HepG2 (cell line): ENCODE measurements at regions not wholly inside any gene's neighbourhood (a gene's known extent, or its start where the extent isn't known, plus 50 kb on each side); places are given as distances from the start of the nearest gene placed in this dataset.

Experiments used
- ATAC-seq: fragments of 200-7000 bp; cut with Tn5 transposase; 3 replicates; pipeline ENCODE4 v1.9.1; 2020; ENCODE audit warnings: mild to moderate bottlenecking, moderate library complexity
- BruUV-seq: library from RNA; stranded (reverse); fragments of 400-500 nt; replicated peaks from 2 replicates; lab custom pipeline; 2021; lab: Mats Ljungman, UMichigan
- CTCF ChIA-PET: fragments of 300-600 bp; formaldehyde crosslinking; extraction: SDS; loops from one replicate; lab custom pipeline; 2021; ENCODE audit warnings: low total read pairs, inconsistent platforms, low intra/inter-chr PET ratio; lab: Yijun Ruan, JAX
- POLR2A ChIA-PET: fragments of 350-600 bp; sonication (Branson Sonifier 250); formaldehyde crosslinking; loops from one replicate; lab custom pipeline; 2020; ENCODE audit warnings: antibody characterized with exemption, inconsistent platforms; lab: Yijun Ruan, JAX
- DNase-seq: peaks from one replicate; pipeline ENCODE4 v3.0.0-alpha.2; 2015; ENCODE audit warnings: low spot score
- FAIRE-seq: peaks from 3 replicates; lab custom pipeline; 2011; peaks lifted over from hg19 to GRCh38; lab: Jason Lieb, UNC
- H2AFZ ChIP-seq: one replicate; pipeline ENCODE4 v1.6.1; 2011; ENCODE audit warnings: low read length, inconsistent platforms
- H3K27ac ChIP-seq: fragments of 300-600 bp; 3 replicates; pipeline ENCODE4 v1.8.0; 2011; ENCODE audit warnings: mixed run types, mild to moderate bottlenecking, mixed read lengths, low read length, inconsistent platforms; ENCODE audit not compliant: insufficient read depth; ENCODE audit errors: extremely low read length
- H3K27me3 ChIP-seq, 2 experiments: fragments of 200-600 bp in 1 of 2; 2 replicates in 1 of 2; 3 replicates in 1 of 2; pipeline versions ENCODE4 v1.6.0 to v1.8.0; 2011; ENCODE audit warnings: low read length in 2 of 2, mild to moderate bottlenecking in 2 of 2, moderate library complexity in 2 of 2, inconsistent platforms in 1 of 2; ENCODE audit not compliant: insufficient read depth in 2 of 2, control insufficient read depth in 1 of 2
- H3K36me3 ChIP-seq, 2 experiments: fragments of 200-600 bp in 1 of 2; replicated peaks in 1 of 2; 2 replicates in 1 of 2; 3 replicates in 1 of 2; pipeline versions ENCODE4 v1.5.1 to v1.8.0; 2011; ENCODE audit warnings: low read length in 2 of 2, inconsistent platforms in 1 of 2; ENCODE audit not compliant: insufficient read depth in 2 of 2, control insufficient read depth in 1 of 2
- H3K4me1 ChIP-seq: 2 replicates; pipeline ENCODE4 v1.5.1; 2012; ENCODE audit warnings: low read length, inconsistent platforms; ENCODE audit not compliant: insufficient read depth
- H3K4me2 ChIP-seq: 2 replicates; pipeline ENCODE4 v1.6.0; 2011; ENCODE audit warnings: low read depth, low read length, inconsistent platforms
- H3K4me3 ChIP-seq, 3 experiments: fragments of 200-600 bp in 1 of 3; sonication (generic), shearing (Covaris generic) in 1 of 3; replicated peaks in 1 of 3; 2 replicates each; pipeline ENCODE4 v1.5.1; 2011 to 2016; ENCODE audit warnings: low read length in 3 of 3, inconsistent platforms in 2 of 3, low read depth in 2 of 3, mild to moderate bottlenecking in 2 of 3, control low read depth in 1 of 3, mixed read lengths in 1 of 3; ENCODE audit not compliant: insufficient read depth in 1 of 3
- H3K79me2 ChIP-seq: one replicate; pipeline ENCODE4 v1.6.1; 2011; ENCODE audit warnings: low read length, inconsistent platforms; ENCODE audit not compliant: insufficient read depth
- H3K9ac ChIP-seq: 2 replicates; pipeline ENCODE4 v1.6.0; 2011; ENCODE audit warnings: mild to moderate bottlenecking, low read depth, low read length, inconsistent platforms; ENCODE audit not compliant: insufficient read depth
- H3K9me3 ChIP-seq: 2 replicates; pipeline ENCODE4 v1.5.1; 2012; ENCODE audit warnings: mild to moderate bottlenecking, low read length
- H4K20me1 ChIP-seq: 2 replicates; pipeline ENCODE4 v1.6.0; 2011; ENCODE audit warnings: inconsistent platforms, mild to moderate bottlenecking, low read length, moderate library complexity; ENCODE audit not compliant: insufficient read depth
- CEBPB ChIP-seq: IDR thresholded peaks from 2 replicates; pipeline ENCODE4 v1.6.1; 2011; ENCODE audit warnings: low read depth, low read length, improper control_type of control experiment, borderline replicate concordance
- FOXC1 ChIP-seq: sonication (generic); formaldehyde crosslinking; IDR thresholded peaks from 2 replicates; pipeline ENCODE4 v1.8.0; 2022; ENCODE audit warnings: mild to moderate bottlenecking, missing genetic modification reagents, borderline replicate concordance
- KLF12 ChIP-seq: sonication (generic); formaldehyde crosslinking; IDR thresholded peaks from 2 replicates; pipeline ENCODE4 v1.4.0; 2020; ENCODE audit warnings: missing genetic modification reagents, borderline replicate concordance
- NFKBIZ ChIP-seq: IDR thresholded peaks from 2 replicates; pipeline ENCODE4 v1.6.1; 2018; ENCODE audit warnings: missing genetic modification reagents, missing compliant biosample characterization
- PAWR ChIP-seq: sonication (generic); formaldehyde crosslinking; IDR thresholded peaks from 2 replicates; pipeline ENCODE4 v1.4.0; 2020; ENCODE audit warnings: missing genetic modification reagents, mild to moderate bottlenecking, borderline replicate concordance
- SMYD3 ChIP-seq: sonication (generic); formaldehyde crosslinking; IDR thresholded peaks from 2 replicates; pipeline ENCODE4 v1.8.1; 2023; ENCODE audit warnings: mild to moderate bottlenecking, missing genetic modification reagents
- SP2 ChIP-seq: sonication (generic); formaldehyde crosslinking; IDR thresholded peaks from 2 replicates; pipeline ENCODE4 v1.5.1; 2020; ENCODE audit warnings: mild to moderate bottlenecking, missing genetic modification reagents
- ZNF12 ChIP-seq: sonication (generic); formaldehyde crosslinking; IDR thresholded peaks from 2 replicates; pipeline ENCODE4 v1.5.0; 2020; ENCODE audit warnings: missing genetic modification reagents
- ZNF253 ChIP-seq: sonication (generic); formaldehyde crosslinking; IDR thresholded peaks from 2 replicates; pipeline ENCODE4 v1.8.0; 2022; ENCODE audit warnings: mild to moderate bottlenecking, missing genetic modification reagents, borderline replicate concordance
- ZNF333 ChIP-seq: sonication (generic); formaldehyde crosslinking; IDR thresholded peaks from 2 replicates; pipeline ENCODE4 v1.4.0; 2020; ENCODE audit warnings: mild to moderate bottlenecking, missing genetic modification reagents, borderline replicate concordance
- ZNF354B ChIP-seq: sonication (generic); formaldehyde crosslinking; IDR thresholded peaks from 2 replicates; pipeline ENCODE4 v1.8.0; 2022; ENCODE audit warnings: mild to moderate bottlenecking, missing genetic modification reagents
- ZNF703 ChIP-seq: sonication (generic); formaldehyde crosslinking; IDR thresholded peaks from 2 replicates; pipeline ENCODE4 v1.5.1; 2020; ENCODE audit warnings: missing genetic modification reagents, mild to moderate bottlenecking, moderate library complexity, borderline replicate concordance
- WGBS: methylation state at CpG from one replicate; pipeline ENCODE4 v1.1.6; 2017; ENCODE audit warnings: low lambda C conversion rate; 5-methylcytosine and 5-hydroxymethylcytosine counted together
- in situ Hi-C: cut with HindIII; loops from 2 replicates; pipeline ENCODE4 v1.10.0; 2017; ENCODE audit warnings: low pct_unique_long_range_greater_than_20kb; ENCODE audit not compliant: extremely low pct_ligation_motif_present
- intact Hi-C: fragments of 100-400 bp; cut with micrococcal nuclease; formaldehyde crosslinking; loops from one replicate; pipeline ENCODE4 v1.10.0; 2022; ENCODE audit not compliant: unreplicated experiment
- TF ChIP-seq, protein P1 (sequence below): sonication (generic); formaldehyde crosslinking; IDR thresholded peaks from 2 replicates; pipeline ENCODE4 v1.5.0; 2020; ENCODE audit warnings: missing genetic modification reagents
- TF ChIP-seq, protein P2 (sequence below): sonication (generic); formaldehyde crosslinking; IDR thresholded peaks from 2 replicates; pipeline ENCODE4 v1.5.0; 2020; ENCODE audit warnings: missing genetic modification reagents, mild to moderate bottlenecking, borderline replicate concordance
- TF ChIP-seq, protein P3 (sequence below): fragments of 450-650 bp; IDR thresholded peaks from 2 replicates; pipeline ENCODE4 v1.6.1; 2017

DNA sequence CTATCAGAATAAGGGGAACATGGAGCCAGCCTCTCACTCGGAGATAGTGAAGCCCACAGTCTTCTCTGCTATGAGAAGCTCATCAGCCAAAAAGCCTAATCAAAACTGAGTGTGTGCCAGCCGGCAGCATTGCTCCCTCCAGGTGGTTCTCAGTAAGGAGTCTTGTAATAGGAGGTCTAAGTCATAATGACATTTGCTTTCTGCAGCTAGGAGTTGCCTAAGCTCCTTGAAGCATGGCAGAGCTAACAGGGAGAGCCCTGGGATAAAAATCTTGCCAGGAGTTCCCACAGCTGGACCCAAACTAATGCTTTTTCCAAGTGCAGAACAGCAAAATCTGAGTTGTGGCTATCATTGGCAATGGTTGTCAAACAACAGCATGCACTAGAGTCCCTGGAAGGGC is 245.2 kb downstream of the SPATA18 start (continued):
- TF ChIP-seq PAWR (CRISPR knock-in tag), result no peak
- no peak for TF ChIP-seq ZNF354B (CRISPR knock-in tag)

DNA sequence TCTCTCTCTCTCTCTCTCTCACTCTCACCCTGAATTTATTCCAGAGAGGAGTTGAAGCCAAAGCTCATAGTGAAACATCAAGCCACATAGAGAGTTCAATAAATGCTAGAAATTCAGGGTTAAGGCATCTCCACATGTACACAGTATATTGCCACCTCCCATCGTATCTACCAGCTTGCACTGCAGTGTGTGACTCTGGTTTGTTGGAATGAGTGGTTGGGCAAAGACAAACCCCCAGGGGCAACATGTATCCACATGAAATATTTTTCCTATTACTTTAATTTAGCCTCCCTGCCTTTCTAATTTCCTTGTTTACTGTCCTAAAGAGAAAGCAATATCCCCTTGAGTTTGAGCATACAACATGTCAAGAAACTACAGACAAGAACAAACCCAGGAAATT is 247.3 kb downstream of the SPATA18 start:
- Histone ChIP-seq H4K20me1 (no peaks in the 10 kb centered on the region), H2AFZ (no peak overlapping the region), H3K4me3 (no peak overlapping the region), H3K27me3 (no peaks in the 10 kb centered on the region), H3K9me3 (no peaks in the 10 kb centered on the region), H3K27ac (no peak overlapping the region), H3K36me3 (no peaks in the 10 kb centered on the region), H3K79me2 (no peaks in the 10 kb centered on the region), H3K9ac (no peak overlapping the region), H3K4me1 (no peaks in the 10 kb centered on the region), H3K4me2 (no peak overlapping the region)
- TF ChIP-seq FOXC1 (CRISPR knock-in tag) (no peak), CEBPB (no peak), ZNF333 (no peak), ZNF703 (CRISPR knock-in tag) (no peak), SP2 (no peak), NFKBIZ (CRISPR knock-in tag) (no peak), ZNF253 (no peak), ZNF12 (CRISPR knock-in tag) (no peak), KLF12 (no peak), SMYD3 (CRISPR knock-in tag) (no peak)
- TF ChIP-seq, protein P1, sequence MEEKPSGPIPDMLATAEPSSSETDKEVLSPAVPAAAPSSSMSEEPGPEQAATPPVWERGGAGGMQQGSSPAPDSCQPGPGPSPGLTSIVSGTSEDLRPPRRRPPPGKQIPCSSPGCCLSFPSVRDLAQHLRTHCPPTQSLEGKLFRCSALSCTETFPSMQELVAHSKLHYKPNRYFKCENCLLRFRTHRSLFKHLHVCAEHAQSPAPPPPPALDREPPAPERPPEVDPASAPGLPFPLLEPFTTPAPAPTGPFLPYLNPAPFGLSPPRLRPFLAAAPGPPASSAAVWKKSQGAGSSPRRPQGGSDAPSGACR, result no peak
- TF ChIP-seq, protein P2, sequence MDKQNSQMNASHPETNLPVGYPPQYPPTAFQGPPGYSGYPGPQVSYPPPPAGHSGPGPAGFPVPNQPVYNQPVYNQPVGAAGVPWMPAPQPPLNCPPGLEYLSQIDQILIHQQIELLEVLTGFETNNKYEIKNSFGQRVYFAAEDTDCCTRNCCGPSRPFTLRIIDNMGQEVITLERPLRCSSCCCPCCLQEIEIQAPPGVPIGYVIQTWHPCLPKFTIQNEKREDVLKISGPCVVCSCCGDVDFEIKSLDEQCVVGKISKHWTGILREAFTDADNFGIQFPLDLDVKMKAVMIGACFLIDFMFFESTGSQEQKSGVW (CRISPR knock-in tag), result no peak
- TF ChIP-seq, protein P3, sequence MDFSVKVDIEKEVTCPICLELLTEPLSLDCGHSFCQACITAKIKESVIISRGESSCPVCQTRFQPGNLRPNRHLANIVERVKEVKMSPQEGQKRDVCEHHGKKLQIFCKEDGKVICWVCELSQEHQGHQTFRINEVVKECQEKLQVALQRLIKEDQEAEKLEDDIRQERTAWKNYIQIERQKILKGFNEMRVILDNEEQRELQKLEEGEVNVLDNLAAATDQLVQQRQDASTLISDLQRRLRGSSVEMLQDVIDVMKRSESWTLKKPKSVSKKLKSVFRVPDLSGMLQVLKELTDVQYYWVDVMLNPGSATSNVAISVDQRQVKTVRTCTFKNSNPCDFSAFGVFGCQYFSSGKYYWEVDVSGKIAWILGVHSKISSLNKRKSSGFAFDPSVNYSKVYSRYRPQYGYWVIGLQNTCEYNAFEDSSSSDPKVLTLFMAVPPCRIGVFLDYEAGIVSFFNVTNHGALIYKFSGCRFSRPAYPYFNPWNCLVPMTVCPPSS, result no peak
- DNase-seq (no peak), FAIRE-seq (no peak), ATAC-seq (no peak)
- POLR2A ChIA-PET, result no interaction called here
- intact Hi-C loops (no loop called here), in situ Hi-C loops (no loop called here)
- 0% methylated on average over 1 of the region's 1 CpG for WGBS
- CTCF ChIA-PET, result no interaction called here
- BruUV-seq, result no TSS peak
